Testis (tissue), 2 donors: ENCODE measurements at regions not wholly inside any gene's neighbourhood (a gene's known extent, or its start where the extent isn't known, plus 50 kb on each side); places are given as distances from the start of the nearest gene placed in this dataset.

Experiments
- DNase-seq: peaks from one replicate; pipeline ENCODE4 v3.0.0-alpha.2; 2019
- H3K27ac ChIP-seq, 2 donors: fragments of 200-600 bp; sonication (generic); one replicate each; pipeline ENCODE4 v1.5.1; 2019
- H3K27me3 ChIP-seq: fragments of 200-600 bp; sonication (generic); one replicate; pipeline ENCODE4 v1.5.1; 2019
- H3K36me3 ChIP-seq: fragments of 200-600 bp; sonication (generic); one replicate; pipeline ENCODE4 v1.5.1; 2017; ENCODE audit warnings: low read depth; ENCODE audit errors: missing control alignments
- H3K4me1 ChIP-seq: fragments of 200-600 bp; sonication (generic); one replicate; pipeline ENCODE4 v1.5.1; 2019
- H3K4me3 ChIP-seq, 2 donors: fragments of 200-600 bp; sonication (generic); one replicate each; pipeline ENCODE4 v1.5.1; 2017 to 2019
- H3K9me3 ChIP-seq: fragments of 200-600 bp; sonication (generic); one replicate; pipeline ENCODE4 v1.5.1; 2017
- CTCF ChIP-seq, 3 experiments: fragments of 450-650 bp in 2 of 3; fragments of 200-600 bp in 1 of 3; sonication (generic) in 1 of 3; IDR thresholded peaks; one replicate each; pipeline ENCODE4 v1.5.1; 2016 to 2019; ENCODE audit warnings: antibody characterized with exemption in 3 of 3, mild to moderate bottlenecking in 2 of 3, moderate library complexity in 1 of 3
- POLR2A ChIP-seq: fragments of 450-650 bp; IDR thresholded peaks from one replicate; pipeline ENCODE4 v1.6.1; 2017; ENCODE audit warnings: antibody characterized with exemption, mild to moderate bottlenecking, moderate library complexity
- WGBS, 2 donors: methylation state at CpG; one replicate each; pipeline ENCODE4 v1.1.5; 2018; 5-methylcytosine and 5-hydroxymethylcytosine counted together
- intact Hi-C: fragments of 100-400 bp; cut with DNase I; formaldehyde crosslinking; loops from one replicate; pipeline ENCODE4 v1.15.1; 2023; ENCODE audit warnings: low total_unique reads

- no peak for TF ChIP-seq CTCF (IDR thresholded peaks at IDR 0.05)
- no peak for TF ChIP-seq POLR2A
- intact Hi-C loops = no loop called here
- H3K27ac ChIP-seq = no peak overlapping the region
- H3K4me1 ChIP-seq = no peaks in the 10 kb centered on the region
- H3K4me3 ChIP-seq = no peak overlapping the region
- 54 to 63% methylated on average over 3 of the region's 3 CpGs for WGBS, 2 donors
- no peaks in the 10 kb centered on the region for H3K9me3 ChIP-seq
- H3K36me3 ChIP-seq = no peaks in the 10 kb centered on the region
- no peaks in the 10 kb centered on the region for H3K27me3 ChIP-seq
- no peak for DNase-seq
Measured at GRCh38 chr2:219824996-219825395, 197.6 kb downstream of the SLC4A3 start.

- intact Hi-C loops = no loop called here
- Histone ChIP-seq H3K36me3 (no peaks in the 10 kb centered on the region), H3K4me1 (no peaks in the 10 kb centered on the region), H3K4me3 (no peak overlapping the region), H3K27me3 (no peaks in the 10 kb centered on the region), H3K9me3 (no peaks in the 10 kb centered on the region), H3K27ac (no peak overlapping the region)
- no peak for DNase-seq
- 58 to 66% methylated on average over 5 of the region's 5 CpGs for WGBS, 2 donors
- TF ChIP-seq CTCF (IDR thresholded peaks at IDR 0.05) = no peak
- no peak for TF ChIP-seq POLR2A
Measured at GRCh38 chr2:219828127-219828526, 200.7 kb downstream of the SLC4A3 start.

GRCh38 chr2:219829667-219830352, 202.4 kb downstream of the SLC4A3 start:
- no peak for TF ChIP-seq CTCF (IDR thresholded peaks at IDR 0.05)
- no peak for TF ChIP-seq POLR2A
- Histone ChIP-seq H3K27me3 (no peaks in the 10 kb centered on the region), H3K36me3 (no peaks in the 10 kb centered on the region), H3K4me1 (no peaks in the 10 kb centered on the region), H3K4me3 (no peak overlapping the region), H3K27ac (no peak overlapping the region), H3K9me3 (no peaks in the 10 kb centered on the region)
- WGBS, 2 donors = 90 to 91% methylated on average over 20 of the region's 20 CpGs
- no peak for DNase-seq
- intact Hi-C loops = loop anchor here (10.0 kb wide), 1 partner anchor 95 kb away; no protein-coding TSS in a partner anchor

- Histone ChIP-seq H3K36me3 (no peaks in the 10 kb centered on the region), H3K27me3 (no peaks in the 10 kb centered on the region), H3K9me3 (no peaks in the 10 kb centered on the region), H3K27ac (no peak overlapping the region), H3K4me3 (no peak overlapping the region), H3K4me1 (no peaks in the 10 kb centered on the region)
- WGBS, 2 donors = 91 to 92% methylated on average over 5 of the region's 5 CpGs
- intact Hi-C loops = loop anchor here (10.0 kb wide), 1 partner anchor 96 kb away; no protein-coding TSS in a partner anchor
- TF ChIP-seq CTCF (IDR thresholded peaks at IDR 0.05) (no peak), POLR2A (no peak)
- DNase-seq = no peak
Measured at GRCh38 chr2:219830353-219830738, 202.9 kb downstream of the SLC4A3 start.

GRCh38 chr2:219831957-219832356, 204.5 kb downstream of the SLC4A3 start:
- H3K4me3 ChIP-seq = no peak overlapping the region
- H3K27ac ChIP-seq = no peak overlapping the region
- no peaks in the 10 kb centered on the region for H3K9me3 ChIP-seq
- no peaks in the 10 kb centered on the region for H3K36me3 ChIP-seq
- no peaks in the 10 kb centered on the region for H3K4me1 ChIP-seq
- DNase-seq = no peak
- whole genome bisulfite sequencing, 2 donors = 86 to 95% methylated on average over 2 of the region's 2 CpGs
- intact Hi-C loops = loop anchor here (10.0 kb wide), 1 partner anchor 97 kb away; no protein-coding TSS in a partner anchor
- H3K27me3 ChIP-seq = no peaks in the 10 kb centered on the region
- no peak for TF ChIP-seq POLR2A
- no peak for TF ChIP-seq CTCF (IDR thresholded peaks at IDR 0.05)
